Panc1 (cell line): ENCODE measurements at regions not wholly inside any gene's neighbourhood (a gene's known extent, or its start where the extent isn't known, plus 50 kb on each side); places are given as distances from the start of the nearest gene placed in this dataset.

Experiments used
- CTCF ChIP-seq: fragments of 450-650 bp; IDR thresholded peaks from 2 replicates; pipeline ENCODE4 v1.5.1; 2017; ENCODE audit warnings: mild to moderate bottlenecking
- POLR2AphosphoS5 ChIP-seq: IDR thresholded peaks from 2 replicates; pipeline ENCODE4 v1.6.1; 2012; ENCODE audit warnings: mild to moderate bottlenecking, low read depth, low read length, moderate library complexity
- REST ChIP-seq, 2 experiments: IDR thresholded peaks; 2 replicates each; pipeline ENCODE4 v1.6.1; 2011 to 2012; ENCODE audit warnings: low read depth in 2 of 2, control low read depth in 1 of 2, low read length in 1 of 2, mild to moderate bottlenecking in 1 of 2, moderate library complexity in 1 of 2; ENCODE audit not compliant: insufficient read depth in 1 of 2
- SIN3A ChIP-seq: IDR thresholded peaks from 2 replicates; pipeline ENCODE4 v1.6.1; 2012; ENCODE audit warnings: low read depth, mild to moderate bottlenecking, low read length, moderate library complexity, borderline replicate concordance; ENCODE audit not compliant: insufficient read depth
- TCF7L2 ChIP-seq: IDR thresholded peaks from 2 replicates; pipeline ENCODE4 v1.6.1; 2011; ENCODE audit warnings: mild to moderate bottlenecking, low read depth, low read length, inconsistent platforms

- TF ChIP-seq POLR2AphosphoS5 (no peak), SIN3A (no peak), REST (IDR thresholded peaks at IDR 0.05; ENCODE audit: insufficient read depth in 1 of 2, low read depth in 2 of 2, low read length in 1 of 2) (no peak), CTCF (no peak), TCF7L2 (no peak)
These were observed 1169.3 kb upstream of the DDX18 start for GRCh38 chr2:116645155-116645554.
